NCI-H1105 treated with DMSO at 0.1 percent for 48 hours (cell line): ENCODE measurements at regions not wholly inside any gene's neighbourhood (a gene's known extent, or its start where the extent isn't known, plus 50 kb on each side); places are given as distances from the start of the nearest gene placed in this dataset.

Experiments used
- DNase-seq: peaks from one replicate; lab custom pipeline; 2025; lab: John Stamatoyannopoulos, UW

GRCh38 chr6:44062771-44063560 lies 64.3 kb downstream of the MRPL14 start:
- DNase-seq = no peak

DNA sequence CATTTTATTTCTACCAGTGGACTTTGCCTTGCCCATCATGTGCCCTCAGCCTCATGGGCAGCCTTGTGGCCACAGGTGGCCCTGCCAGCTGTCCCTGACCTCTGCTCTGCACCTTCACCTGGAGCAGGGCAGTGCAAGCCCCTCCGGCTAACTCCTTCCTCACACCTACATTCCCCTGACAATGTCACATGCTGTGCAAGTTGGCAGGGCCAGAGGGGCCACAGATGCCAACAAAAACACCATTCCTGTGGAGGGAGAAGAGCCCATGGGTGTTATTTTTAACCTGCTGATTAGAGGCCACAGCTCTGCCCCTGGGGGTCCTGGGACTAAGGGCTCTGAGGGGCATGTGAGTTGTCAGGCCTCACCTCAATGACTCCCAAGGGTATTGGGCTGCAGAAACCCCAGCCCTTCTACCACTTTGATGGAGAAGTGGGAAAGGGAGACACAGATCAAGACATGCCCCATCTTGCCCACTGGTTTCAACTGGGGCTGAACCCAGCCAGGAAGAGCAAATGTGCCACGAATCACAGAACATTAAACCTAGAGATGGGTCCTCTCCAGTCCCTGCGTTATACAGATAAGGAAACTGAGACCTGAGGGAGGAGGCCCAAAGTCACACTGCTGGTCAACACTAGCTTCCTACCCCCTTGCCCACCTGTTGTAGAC lies 65.0 kb downstream of the MRPL14 start:
- no peak for DNase-seq

- no peak for DNase-seq
Measured at GRCh38 chr6:44061375-44062104, 65.7 kb downstream of the MRPL14 start.

DNA sequence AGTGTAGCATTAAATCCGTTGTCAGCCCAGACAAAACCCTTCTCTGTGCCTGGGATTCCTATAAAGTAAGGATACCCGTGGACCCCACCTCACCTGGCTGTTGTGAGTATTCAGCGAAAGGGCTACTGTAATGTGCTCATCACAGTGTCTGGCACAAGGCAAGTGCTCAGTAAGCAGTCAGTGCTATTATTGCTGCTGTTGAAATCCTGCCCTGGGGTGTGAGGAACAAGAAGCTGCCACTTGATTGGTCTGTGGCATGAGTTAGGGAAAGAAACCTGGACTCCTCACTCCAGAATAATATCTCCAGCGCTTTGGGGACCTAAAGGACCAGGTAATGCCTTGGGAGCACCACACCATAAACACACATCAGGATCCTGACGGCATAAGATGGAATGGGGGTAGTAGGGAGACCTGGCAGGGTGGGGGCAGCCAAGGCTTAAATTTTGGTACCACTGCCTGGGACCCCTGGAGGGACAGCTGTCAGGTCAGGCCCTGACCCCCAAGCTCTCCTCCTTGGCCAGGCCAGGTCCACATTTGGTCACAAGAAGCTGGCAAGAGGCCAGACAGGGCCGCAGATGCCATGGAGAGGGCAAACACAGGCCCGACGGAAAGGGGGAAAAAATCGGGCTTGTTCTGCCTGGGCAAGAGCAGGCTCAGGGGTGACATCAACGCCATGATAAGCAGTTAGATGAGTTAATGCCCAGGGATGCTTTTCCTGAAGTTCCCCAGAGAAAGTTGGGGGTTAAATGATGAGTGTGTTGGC lies 66.5 kb downstream of the MRPL14 start:
- DNase-seq = no peak

DNA sequence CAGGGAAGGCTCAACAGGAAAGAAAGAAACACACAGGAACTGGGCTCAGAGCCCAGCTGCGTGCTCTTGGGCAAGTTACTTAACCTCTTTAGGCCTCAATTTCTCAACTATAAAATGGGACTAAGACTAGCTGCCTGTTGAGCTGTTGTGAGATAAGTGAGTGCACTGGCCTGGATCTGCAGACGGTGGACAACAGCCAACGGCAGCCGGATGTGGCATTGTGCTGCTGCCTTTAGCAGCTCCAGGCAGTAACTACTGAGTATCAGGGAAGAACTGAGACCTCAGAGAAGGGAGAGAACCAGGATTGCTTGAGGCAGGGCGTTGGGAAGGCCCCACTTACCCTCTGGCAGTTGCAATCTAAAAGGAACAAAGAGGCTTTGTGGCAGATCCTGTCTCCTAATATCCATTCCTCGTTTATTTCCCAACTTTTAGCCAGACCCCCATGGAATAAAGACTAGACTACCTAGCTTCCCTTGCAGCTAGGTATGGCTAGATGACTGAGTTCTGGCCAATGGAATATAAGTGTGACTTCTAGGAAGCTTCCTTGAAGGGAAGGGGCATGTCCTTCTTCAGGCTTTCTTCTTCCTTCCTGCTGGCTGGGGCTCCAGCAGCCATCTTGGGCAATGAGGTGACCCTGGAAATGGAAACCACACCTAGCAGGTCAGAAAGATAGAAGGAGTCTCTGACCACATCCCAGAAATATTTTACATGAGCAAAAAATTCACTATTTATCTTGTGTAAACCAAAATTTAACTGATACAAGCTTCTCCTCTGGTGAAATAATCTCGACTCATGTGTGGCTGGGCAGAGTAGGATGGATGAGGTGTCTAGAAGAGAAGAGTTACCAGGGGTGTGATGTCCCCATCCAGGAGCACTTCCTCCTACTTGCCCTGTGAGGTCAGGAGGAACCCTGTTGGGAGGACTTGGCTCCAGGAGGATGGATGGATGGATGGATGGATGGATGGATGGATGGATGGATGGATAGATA lies 67.6 kb downstream of the MRPL14 start:
- no peak for DNase-seq

GRCh38 chr6:44058617-44059358 lies 68.5 kb downstream of the MRPL14 start:
- no peak for DNase-seq

DNA sequence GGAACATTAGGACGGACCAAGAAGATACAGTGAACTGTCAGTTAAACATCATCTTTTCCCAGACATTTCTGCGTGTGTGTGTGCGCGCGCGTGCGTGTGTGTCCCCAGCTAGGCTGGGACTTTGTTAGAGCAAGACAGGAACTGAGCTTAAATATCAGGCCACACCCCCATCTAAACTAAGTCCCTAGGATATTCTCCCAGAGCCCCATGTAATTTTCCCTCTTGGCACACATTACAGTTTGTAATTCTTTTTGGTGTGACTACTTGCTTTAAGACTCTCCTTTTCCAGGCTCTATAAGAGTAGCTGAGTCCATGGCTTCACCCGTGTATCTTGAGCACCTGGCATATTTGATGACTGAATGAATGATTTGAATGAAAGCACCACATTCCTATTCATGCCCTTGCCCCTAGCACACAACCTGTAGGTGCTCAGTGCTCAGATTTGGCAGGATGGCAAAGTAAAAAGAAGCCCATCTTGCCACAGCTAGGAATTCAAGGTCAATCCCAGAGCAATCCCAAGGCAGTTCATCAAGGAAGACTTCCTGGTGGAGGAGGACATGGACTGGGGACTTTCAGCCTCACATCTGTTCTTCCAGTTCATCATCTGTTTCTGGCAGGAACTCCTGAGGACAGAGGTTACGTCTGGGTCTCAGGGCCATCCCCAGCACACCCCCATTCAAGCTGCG lies 69.2 kb downstream of the MRPL14 start:
- no peak for DNase-seq

DNA sequence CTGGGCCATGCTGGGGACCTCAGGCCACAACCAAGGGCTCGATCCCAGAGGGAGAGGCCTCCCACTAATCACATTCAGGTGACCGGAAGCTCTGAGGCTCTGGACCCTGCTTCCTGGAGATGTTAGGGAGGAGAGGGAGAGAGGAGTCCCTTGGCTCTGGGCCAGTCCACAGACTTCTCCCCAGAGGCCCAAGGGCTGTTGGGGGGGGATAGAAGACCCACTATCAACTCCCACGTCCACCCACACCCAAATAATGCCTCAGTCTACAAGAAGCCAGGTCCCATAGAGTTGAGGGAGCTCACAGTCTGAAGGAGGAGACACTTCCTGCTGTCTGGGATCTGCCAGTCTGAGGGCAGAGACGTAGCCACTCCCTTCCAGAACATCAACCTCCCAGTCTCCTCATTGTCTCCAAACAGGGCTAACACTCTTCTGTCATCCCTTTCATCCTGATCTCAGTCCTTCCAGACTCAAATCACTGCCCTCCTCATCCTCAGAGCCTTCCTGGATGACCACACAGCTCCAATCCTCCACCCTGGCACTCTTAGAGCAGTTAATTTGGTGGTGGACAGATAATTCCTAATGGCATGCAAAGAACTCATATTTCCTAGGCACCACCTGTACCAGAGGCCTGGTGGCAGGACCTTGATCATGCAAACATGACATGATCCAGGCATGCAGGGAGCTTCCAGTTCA lies 69.9 kb downstream of the MRPL14 start:
- DNase-seq = no peak

DNA sequence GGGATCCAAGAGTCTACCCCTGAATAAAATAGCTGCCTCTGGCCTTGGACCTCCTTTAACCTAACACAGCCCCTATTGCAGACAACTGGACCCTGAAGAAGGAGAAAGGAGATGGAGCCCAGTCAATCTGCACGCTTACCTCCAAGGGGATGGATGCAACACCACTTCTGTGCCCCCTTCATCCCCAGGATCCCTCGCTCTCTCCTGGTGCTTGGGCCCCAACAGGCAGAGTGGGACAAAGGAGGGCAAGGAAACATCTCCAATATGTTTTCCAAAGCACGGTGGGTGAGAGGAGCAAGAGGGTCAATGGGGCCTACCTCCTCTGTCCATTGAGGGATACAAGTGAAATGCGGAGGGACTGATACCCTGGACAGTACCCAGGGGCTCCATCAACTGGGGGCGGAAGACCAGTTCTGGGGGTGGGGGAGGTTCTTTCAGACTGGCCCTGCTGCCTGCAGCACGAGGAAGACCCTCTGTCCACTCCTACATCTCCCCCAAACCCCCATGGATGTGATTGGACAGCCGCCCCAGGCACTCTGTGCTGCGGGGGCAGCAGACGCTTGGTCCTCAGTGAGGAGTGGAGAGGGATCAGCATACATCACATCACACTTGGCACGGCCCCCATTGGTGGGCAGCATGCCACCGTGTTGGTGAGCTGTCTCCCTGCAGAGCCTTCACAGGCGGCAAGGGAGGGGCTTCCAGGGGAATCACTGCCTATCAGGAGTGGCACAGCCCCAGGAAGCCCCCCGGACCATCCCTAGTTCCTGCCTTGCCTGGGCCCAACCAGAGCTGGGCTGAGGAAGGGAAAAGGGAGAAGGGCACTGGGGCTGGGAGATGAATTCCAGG lies 70.6 kb downstream of the MRPL14 start:
- no peak for DNase-seq

DNA sequence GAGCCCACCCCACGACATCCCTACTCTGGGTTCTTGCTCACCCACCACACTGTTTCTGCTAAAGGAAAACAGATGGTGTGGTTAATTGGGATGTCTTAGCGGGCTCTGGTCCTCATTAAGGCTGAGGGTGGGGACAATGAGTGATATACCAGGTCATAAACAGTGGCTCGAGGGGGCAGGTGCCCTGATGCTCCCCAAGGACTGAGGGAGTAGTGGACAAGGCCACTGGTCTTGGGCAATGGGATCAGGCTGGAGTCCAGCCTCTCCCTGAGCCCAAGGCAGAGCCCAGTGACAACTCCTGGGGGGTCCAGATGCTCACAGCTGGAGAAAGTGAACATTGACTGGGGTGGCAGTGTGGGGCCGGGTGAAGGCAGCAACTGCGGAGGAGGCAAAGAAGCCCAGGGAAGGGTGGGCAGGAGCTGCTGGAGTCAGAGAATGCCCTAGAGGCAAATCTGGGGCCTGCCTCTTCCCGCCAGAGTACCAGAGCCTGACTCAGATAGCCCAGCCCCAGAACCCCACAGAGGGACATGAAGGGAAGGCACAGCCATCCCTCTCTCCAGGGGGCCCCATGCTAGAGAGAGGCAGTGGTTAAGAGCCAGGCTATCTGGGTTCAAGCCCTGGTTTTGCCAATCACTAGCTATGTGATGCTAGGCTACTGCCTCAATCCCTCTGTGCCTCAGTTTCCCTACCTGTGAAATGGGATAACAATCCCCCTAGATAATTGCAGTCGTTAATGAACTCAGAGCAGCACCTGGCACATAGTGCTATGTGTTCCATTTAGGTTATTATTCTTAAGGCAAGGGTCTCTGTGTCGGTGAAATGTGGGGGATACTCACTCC lies 72.3 kb downstream of the MRPL14 start:
- no peak for DNase-seq

GRCh38 chr6:44053760-44054556 lies 73.3 kb downstream of the MRPL14 start:
- DNase-seq = no peak

DNA sequence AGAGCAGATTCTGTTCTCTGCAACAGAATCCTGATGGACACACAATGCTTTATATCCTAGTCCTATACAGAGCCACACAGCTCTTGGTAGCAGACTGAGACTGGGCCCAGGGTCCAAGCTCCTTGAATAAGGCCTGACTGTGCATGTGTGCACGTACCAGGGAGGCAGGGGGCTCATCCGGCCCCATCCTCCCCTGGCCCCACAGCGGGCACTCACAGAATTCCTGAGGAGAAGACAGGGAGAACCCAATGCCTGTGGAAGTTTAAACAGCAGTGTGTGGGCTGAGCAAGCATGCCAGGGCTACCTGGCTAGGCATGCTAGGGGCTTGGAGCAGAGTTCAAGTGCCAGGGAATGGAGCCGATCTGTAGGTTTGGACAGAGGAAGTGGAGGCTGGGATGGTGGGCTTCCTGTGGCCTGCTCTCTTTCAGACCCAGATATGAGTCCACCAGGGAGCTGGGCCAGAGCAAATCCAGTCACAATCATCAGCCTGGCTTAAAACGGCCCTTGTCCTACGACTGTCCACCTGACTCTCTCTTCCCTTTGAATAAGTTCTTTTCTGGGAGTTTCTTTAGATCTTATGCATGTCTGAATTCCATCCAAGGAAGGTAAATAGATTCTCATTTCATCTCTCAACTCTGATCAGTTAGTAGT lies 74.0 kb downstream of the MRPL14 start:
- no peak for DNase-seq

- DNase-seq = no peak
Measured at GRCh38 chr6:44052419-44053023, 74.7 kb downstream of the MRPL14 start.

GRCh38 chr6:44051515-44051914 lies 75.7 kb downstream of the MRPL14 start:
- no peak for DNase-seq

- no peak for DNase-seq
Measured at GRCh38 chr6:44050872-44051505, 76.3 kb downstream of the MRPL14 start.
